GM12873 (cell line): ENCODE measurements at regions not wholly inside any gene's neighbourhood (a gene's known extent, or its start where the extent isn't known, plus 50 kb on each side); places are given as distances from the start of the nearest gene placed in this dataset.

Experiments
- TF ChIP-seq, protein P1 (sequence below): IDR thresholded peaks from 2 replicates; pipeline ENCODE4 v1.5.1; 2012; ENCODE audit warnings: low read depth, mild to moderate bottlenecking, moderate library complexity, low read length, control low read depth; ENCODE audit not compliant: insufficient read depth; ENCODE audit errors: missing control alignments

DNA sequence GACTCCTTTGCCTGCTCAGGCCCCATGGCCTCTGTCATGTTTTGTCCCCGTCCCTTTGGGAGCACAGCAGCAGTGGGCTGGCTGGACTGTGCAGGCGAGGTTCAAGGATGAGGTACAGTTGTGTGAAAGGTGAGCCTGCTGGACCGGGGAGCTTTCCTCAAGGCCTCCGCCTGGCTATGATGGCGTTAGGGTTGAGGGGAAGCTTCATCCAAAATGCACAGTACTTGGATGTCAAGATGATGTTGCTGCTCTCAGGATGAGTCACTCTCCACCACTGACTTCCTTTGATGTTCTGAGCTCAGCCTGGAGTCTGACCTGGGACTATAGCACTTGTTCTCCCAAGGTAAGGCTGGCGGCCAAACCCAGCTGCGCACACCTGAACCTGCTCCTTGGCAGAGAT lies 152.7 kb upstream of the SHH start:
- TF ChIP-seq, protein P1, sequence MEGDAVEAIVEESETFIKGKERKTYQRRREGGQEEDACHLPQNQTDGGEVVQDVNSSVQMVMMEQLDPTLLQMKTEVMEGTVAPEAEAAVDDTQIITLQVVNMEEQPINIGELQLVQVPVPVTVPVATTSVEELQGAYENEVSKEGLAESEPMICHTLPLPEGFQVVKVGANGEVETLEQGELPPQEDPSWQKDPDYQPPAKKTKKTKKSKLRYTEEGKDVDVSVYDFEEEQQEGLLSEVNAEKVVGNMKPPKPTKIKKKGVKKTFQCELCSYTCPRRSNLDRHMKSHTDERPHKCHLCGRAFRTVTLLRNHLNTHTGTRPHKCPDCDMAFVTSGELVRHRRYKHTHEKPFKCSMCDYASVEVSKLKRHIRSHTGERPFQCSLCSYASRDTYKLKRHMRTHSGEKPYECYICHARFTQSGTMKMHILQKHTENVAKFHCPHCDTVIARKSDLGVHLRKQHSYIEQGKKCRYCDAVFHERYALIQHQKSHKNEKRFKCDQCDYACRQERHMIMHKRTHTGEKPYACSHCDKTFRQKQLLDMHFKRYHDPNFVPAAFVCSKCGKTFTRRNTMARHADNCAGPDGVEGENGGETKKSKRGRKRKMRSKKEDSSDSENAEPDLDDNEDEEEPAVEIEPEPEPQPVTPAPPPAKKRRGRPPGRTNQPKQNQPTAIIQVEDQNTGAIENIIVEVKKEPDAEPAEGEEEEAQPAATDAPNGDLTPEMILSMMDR: no peak

DNA sequence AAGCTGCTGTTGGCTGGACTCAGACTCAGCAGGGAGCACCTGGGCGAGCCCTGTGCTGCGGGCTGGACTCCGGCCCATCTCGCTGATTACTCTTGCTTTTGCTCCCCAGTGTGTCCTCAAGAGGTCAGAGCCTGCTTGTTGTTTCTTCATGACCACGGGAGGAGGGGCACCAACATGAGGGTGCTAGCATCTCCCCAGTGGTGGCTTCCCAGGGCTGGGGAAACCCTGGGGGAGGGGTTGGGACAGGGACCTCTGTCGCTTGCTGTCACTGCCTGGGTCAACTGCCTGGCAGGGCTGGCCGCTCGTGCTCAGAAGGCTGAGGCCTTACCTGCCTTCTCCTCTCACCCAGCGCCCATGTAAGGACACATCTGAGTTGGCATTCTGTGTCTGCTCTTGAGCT lies 152.3 kb upstream of the SHH start:
- TF ChIP-seq, protein P1: no peak

DNA sequence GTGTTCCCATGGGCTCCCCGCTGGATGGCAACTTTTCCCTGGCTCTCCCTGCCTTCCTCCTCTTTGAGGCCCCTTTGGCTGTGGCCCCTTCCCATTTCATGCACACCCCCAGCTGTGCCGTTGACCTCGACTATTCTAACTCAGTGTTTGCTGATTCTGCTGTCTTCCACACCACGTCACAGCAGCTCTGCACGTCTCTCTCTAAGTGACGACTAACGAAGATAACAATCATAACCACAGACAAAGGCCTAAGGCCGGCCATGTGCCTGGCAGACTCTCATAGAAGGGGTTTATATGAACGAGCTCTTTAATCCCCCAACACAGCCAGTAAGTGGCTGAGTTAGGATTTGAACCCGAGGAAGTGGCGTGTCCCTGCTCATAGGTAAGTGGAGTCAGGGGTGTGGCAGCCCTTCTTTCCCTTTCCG lies 151.5 kb upstream of the SHH start:
- TF ChIP-seq, protein P1: no peak

DNA sequence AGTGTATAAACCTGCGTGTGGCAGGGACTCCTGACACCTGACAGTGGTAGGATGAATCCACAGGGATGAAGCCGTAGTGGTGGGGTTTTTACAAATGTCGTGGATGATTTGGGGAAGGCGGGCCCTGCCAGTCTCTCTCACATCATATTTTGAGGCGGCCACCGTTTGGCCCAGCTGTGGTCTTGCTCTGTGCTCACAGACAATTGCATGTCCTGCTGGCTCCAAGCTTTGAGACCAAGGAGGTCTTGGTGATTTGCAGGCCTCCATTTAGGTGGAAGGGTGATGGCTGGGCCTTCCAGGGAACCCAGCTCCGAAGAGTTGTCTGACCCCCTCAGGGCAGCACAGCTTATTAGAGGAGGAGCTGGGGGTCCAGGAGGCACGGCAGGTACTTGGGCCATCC lies 151.1 kb upstream of the SHH start:
- TF ChIP-seq, protein P1: no peak

DNA sequence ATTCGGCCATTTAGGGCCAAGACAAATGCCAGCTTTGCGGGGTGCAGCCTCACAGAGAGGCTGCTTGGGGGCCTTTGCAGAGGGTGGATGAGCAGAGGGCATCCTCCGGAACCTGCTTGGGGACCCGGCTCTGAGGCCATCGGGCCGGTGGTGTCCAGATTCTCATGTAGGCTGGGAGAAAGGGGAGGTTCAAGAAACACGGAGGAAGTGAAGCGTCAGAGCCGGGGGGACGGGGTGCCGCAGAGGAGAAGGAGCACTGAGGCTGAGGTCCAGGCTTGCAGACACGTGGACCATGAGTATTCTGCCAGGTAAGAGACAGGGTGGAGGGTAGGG lies 150.7 kb upstream of the SHH start:
- TF ChIP-seq, protein P1: no peak

DNA sequence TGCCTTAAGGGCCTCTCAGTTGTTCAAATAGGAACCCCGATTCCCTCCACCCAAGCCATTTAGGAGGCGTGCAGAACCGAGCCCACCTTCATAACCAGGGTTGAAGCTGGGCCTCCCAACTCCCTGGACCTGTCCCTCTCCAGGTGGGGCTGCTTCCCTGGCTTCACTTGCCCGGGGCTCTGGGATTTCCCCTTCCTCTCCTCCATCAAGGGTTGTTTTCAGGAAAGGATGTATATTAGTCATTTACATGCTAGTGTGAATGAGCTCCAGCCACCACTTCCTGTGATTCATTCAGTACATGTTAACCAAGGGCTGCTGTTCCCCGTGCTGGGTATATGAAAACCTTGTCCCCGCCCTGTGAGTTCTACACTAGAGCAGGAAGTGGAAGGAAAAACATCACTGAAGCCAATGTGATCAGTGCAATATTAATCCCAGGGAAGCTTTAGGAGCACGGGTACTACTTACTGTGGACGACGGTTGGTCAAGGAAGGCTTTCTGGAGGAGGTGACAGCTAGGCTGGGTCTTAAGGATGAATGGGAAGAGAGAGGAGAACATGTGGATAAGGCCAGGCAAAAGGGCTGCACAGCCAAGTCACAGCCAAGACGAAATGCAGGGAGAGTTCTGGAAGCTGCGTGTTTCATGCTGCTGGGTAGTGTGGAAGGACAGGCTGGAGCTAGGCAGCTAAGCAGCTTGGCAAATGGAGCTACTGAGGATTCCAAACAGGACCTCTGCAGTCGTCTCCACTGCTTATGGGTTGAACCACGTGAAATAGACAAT lies 150.1 kb upstream of the SHH start:
- TF ChIP-seq, protein P1: no peak

DNA sequence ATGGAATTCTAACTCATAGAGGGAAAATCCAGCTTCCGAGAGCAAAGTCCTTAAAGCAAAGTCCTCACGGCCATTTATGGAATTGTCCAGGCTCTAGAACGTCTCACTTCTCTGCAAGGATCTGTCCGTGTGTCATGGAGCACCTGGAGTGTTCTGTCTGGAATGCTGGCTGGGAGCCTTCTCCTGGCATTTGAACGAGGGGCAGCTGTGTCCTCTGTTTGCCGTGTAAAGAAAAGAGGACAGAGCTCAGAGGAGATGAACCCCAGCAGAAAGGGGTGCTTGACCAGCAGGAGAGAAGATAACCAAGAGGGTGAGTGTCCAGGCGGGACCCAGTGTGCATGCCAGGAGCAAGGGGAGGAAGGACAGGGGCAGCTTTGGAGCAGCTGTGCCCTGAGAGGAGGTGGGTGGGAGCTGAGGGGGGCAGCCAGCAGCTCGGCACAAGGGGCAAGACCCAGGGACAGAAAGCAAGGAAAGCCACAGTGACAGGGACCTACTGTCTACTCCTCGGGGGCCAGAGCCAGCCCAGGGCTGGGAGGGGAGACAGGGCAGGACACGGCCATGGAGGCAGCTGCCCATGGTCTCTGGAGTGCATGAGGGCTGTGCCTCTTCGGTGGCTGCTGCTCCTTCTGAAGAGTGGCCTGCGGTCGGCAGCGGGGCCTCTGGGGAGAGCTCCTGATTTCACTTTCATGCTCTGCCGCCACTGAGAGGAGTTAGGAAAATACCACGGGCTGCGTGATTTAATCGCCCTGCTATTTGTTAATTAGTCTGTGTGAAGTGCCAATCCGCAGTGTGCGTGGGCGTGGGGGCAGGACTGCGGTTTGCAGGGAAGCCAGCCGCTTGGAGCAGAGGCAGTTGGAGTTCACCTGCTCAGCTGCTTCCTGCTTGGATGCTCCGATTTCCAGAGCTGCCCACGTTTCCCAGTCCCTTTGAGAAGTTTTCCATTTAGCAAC lies 149.3 kb upstream of the SHH start:
- TF ChIP-seq, protein P1: no peak
